ENCODE measurements at regions not wholly inside any gene's neighbourhood (a gene's known extent, or its start where the extent isn't known, plus 50 kb on each side); places are given as distances from the start of the nearest gene placed in this dataset.

- TF ChIP-seq, protein P1, sequence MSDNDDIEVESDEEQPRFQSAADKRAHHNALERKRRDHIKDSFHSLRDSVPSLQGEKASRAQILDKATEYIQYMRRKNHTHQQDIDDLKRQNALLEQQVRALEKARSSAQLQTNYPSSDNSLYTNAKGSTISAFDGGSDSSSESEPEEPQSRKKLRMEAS (IDR thresholded peaks at IDR 0.05) = no peak
- no peak for TF ChIP-seq POLR2A (IDR thresholded peaks at IDR 0.05; ENCODE audit: borderline replicate concordance, extremely low read depth, insufficient read depth, insufficient read length)
- TF ChIP-seq, protein P2, sequence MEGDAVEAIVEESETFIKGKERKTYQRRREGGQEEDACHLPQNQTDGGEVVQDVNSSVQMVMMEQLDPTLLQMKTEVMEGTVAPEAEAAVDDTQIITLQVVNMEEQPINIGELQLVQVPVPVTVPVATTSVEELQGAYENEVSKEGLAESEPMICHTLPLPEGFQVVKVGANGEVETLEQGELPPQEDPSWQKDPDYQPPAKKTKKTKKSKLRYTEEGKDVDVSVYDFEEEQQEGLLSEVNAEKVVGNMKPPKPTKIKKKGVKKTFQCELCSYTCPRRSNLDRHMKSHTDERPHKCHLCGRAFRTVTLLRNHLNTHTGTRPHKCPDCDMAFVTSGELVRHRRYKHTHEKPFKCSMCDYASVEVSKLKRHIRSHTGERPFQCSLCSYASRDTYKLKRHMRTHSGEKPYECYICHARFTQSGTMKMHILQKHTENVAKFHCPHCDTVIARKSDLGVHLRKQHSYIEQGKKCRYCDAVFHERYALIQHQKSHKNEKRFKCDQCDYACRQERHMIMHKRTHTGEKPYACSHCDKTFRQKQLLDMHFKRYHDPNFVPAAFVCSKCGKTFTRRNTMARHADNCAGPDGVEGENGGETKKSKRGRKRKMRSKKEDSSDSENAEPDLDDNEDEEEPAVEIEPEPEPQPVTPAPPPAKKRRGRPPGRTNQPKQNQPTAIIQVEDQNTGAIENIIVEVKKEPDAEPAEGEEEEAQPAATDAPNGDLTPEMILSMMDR (IDR thresholded peaks at IDR 0.05 in 2 of 3, conservative IDR thresholded peaks at IDR 0.05 in 1 of 3; ENCODE audit: borderline replicate concordance in 1 of 3, insufficient read depth in 1 of 3, low read depth in 2 of 3, low read length in 2 of 3) = no peak
- no peak for TF ChIP-seq EZH2phosphoT487 (IDR thresholded peaks at IDR 0.05; ENCODE audit: borderline replicate concordance)
- TF ChIP-seq ZNF274 (IDR thresholded peaks at IDR 0.05; ENCODE audit: low read depth, low read length) = no peak
- TF ChIP-seq SP1 (IDR thresholded peaks at IDR 0.05; ENCODE audit: low read depth) = no peak
These were observed 542.1 kb upstream of the MGMT start for GRCh38 chr10:128924918-128925317.
